Smooth muscle cell (in vitro differentiated cells): ENCODE measurements at regions not wholly inside any gene's neighbourhood (a gene's known extent, or its start where the extent isn't known, plus 50 kb on each side); places are given as distances from the start of the nearest gene placed in this dataset.

Experiments used
- DNase-seq: peaks from one replicate; lab custom pipeline; 2025; ENCODE audit not compliant: unreplicated experiment; lab: John Stamatoyannopoulos, UW
- H2AFZ ChIP-seq: fragments of 200-600 bp; sonication (generic); 2 replicates; pipeline ENCODE4 v1.6.0; 2016; ENCODE audit warnings: antibody characterized with exemption, low read depth, mild to moderate bottlenecking
- H3F3A ChIP-seq: fragments of 200-600 bp; sonication (generic); 2 replicates; pipeline ENCODE4 v1.6.0; 2017; ENCODE audit warnings: antibody characterized with exemption, low read depth
- H3K27ac ChIP-seq: fragments of 200-600 bp; sonication (generic); 2 replicates; pipeline ENCODE4 v1.5.1; 2016; ENCODE audit warnings: low read depth, mild to moderate bottlenecking
- H3K27me3 ChIP-seq: fragments of 200-600 bp; sonication (generic); 2 replicates; pipeline ENCODE4 v1.6.1; 2016; ENCODE audit warnings: low read depth, mild to moderate bottlenecking
- H3K36me3 ChIP-seq: fragments of 200-600 bp; sonication (generic); 2 replicates; pipeline ENCODE4 v1.5.1; 2016; ENCODE audit warnings: low read depth
- H3K4me1 ChIP-seq: fragments of 200-600 bp; sonication (generic); 2 replicates; pipeline ENCODE4 v1.5.1; 2016; ENCODE audit warnings: low read depth
- H3K4me2 ChIP-seq: fragments of 200-600 bp; sonication (generic); 2 replicates; pipeline ENCODE4 v1.6.0; 2016; ENCODE audit warnings: mild to moderate bottlenecking
- H3K4me3 ChIP-seq: fragments of 200-600 bp; sonication (generic); 2 replicates; pipeline ENCODE4 v1.5.1; 2016; ENCODE audit warnings: mild to moderate bottlenecking
- H3K79me2 ChIP-seq: fragments of 200-600 bp; sonication (generic); 2 replicates; pipeline ENCODE4 v1.6.0; 2016; ENCODE audit warnings: low read depth, mild to moderate bottlenecking
- H3K9ac ChIP-seq: fragments of 200-600 bp; sonication (generic); 2 replicates; pipeline ENCODE4 v1.6.0; 2016; ENCODE audit warnings: low read depth
- H3K9me3 ChIP-seq: fragments of 200-600 bp; sonication (generic); replicated peaks from 2 replicates; pipeline ENCODE4 v1.5.1; 2016; ENCODE audit warnings: low read depth
- H4K20me1 ChIP-seq: fragments of 200-600 bp; sonication (generic); 2 replicates; pipeline ENCODE4 v1.6.0; 2016; ENCODE audit warnings: low read depth
- WGBS: methylation state at CpG from one replicate; pipeline ENCODE4 v1.1.7; 2016; ENCODE audit warnings: low lambda C conversion rate; 5-methylcytosine and 5-hydroxymethylcytosine counted together
- TF ChIP-seq, protein P1 (sequence below): fragments of 200-600 bp; sonication (generic); IDR thresholded peaks from 2 replicates; pipeline ENCODE4 v1.5.1; 2017; ENCODE audit warnings: borderline replicate concordance, mild to moderate bottlenecking, antibody characterized with exemption; ENCODE audit not compliant: insufficient read depth, poor library complexity, severe bottlenecking

DNA sequence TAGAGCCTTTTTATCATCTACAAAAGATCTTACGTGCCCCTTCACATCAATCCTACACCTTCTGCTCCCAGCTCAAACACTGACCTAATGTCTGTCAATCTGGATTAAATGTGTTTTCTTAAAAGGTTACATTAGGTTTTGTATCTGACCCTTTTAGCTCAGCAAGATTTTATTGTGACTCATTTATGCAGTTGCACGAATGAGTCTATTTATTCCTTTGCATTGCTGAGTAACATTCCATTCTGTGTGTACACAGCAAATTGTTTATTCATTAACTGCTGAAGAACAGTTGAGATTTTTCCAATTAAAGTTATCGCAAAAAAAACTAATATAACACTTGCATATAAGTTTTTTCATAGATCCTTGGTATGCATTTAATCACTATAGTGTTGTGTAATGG lies 253.9 kb upstream of the GPC6 start:
- no peaks in the 10 kb centered on the region for H3K27me3 ChIP-seq
- DNase-seq, result no peak
- H3K27ac ChIP-seq, result no peak overlapping the region
- no peaks in the 10 kb centered on the region for H4K20me1 ChIP-seq
- H3K4me2 ChIP-seq, result no peak overlapping the region
- no peaks in the 10 kb centered on the region for H3K36me3 ChIP-seq
- no peaks in the 10 kb centered on the region for H3K79me2 ChIP-seq
- no peaks in the 10 kb centered on the region for H3K4me1 ChIP-seq
- H3F3A ChIP-seq, result no peaks in the 10 kb centered on the region
- H2AFZ ChIP-seq, result no peak overlapping the region
- no peak overlapping the region for H3K9ac ChIP-seq
- H3K4me3 ChIP-seq, result no peak overlapping the region
- TF ChIP-seq, protein P1, sequence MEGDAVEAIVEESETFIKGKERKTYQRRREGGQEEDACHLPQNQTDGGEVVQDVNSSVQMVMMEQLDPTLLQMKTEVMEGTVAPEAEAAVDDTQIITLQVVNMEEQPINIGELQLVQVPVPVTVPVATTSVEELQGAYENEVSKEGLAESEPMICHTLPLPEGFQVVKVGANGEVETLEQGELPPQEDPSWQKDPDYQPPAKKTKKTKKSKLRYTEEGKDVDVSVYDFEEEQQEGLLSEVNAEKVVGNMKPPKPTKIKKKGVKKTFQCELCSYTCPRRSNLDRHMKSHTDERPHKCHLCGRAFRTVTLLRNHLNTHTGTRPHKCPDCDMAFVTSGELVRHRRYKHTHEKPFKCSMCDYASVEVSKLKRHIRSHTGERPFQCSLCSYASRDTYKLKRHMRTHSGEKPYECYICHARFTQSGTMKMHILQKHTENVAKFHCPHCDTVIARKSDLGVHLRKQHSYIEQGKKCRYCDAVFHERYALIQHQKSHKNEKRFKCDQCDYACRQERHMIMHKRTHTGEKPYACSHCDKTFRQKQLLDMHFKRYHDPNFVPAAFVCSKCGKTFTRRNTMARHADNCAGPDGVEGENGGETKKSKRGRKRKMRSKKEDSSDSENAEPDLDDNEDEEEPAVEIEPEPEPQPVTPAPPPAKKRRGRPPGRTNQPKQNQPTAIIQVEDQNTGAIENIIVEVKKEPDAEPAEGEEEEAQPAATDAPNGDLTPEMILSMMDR, result no peak
- no peaks in the 10 kb centered on the region for H3K9me3 ChIP-seq
- WGBS, result 95% methylated on average over 3 of the region's 3 CpGs

DNA sequence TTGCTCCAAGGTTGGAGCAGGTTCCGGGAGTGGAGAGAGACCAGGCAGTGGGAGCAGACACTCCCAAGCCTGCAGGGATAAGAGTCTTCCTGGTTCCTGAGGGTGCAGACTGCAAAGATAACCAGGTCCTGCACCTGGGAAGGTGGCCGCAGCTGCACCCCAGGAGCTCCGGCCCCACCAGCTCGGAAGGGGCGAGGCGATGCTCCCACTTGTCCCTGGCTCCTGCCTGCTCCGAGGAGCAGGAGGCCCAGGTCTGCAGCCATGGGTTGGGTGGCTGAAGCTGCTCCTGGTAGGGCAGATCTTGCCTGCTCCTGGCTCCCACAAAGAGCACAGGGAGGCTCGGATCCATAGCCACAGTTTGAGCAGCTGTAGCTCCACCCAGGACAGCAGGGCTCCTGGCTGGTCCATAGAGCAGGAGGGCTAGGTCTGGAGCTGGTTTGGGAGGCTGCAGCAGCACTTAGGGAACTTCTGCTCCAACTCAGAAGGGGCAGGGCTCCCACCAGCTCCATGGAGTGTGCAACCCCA lies 251.6 kb upstream of the GPC6 start:
- H3K27ac ChIP-seq, result no peak overlapping the region
- no peak overlapping the region for H3K4me2 ChIP-seq
- no peaks in the 10 kb centered on the region for H3K27me3 ChIP-seq
- DNase-seq, result no peak
- no peaks in the 10 kb centered on the region for H4K20me1 ChIP-seq
- no peak overlapping the region for H3K4me3 ChIP-seq
- no peaks in the 10 kb centered on the region for H3F3A ChIP-seq
- H3K9ac ChIP-seq, result no peak overlapping the region
- no peaks in the 10 kb centered on the region for H3K4me1 ChIP-seq
- H3K36me3 ChIP-seq, result no peaks in the 10 kb centered on the region
- 95% methylated on average over 8 of the region's 8 CpGs for WGBS
- no peak overlapping the region for H2AFZ ChIP-seq
- no peaks in the 10 kb centered on the region for H3K79me2 ChIP-seq
- H3K9me3 ChIP-seq, result no peaks in the 10 kb centered on the region
- TF ChIP-seq, protein P1, result no peak

DNA sequence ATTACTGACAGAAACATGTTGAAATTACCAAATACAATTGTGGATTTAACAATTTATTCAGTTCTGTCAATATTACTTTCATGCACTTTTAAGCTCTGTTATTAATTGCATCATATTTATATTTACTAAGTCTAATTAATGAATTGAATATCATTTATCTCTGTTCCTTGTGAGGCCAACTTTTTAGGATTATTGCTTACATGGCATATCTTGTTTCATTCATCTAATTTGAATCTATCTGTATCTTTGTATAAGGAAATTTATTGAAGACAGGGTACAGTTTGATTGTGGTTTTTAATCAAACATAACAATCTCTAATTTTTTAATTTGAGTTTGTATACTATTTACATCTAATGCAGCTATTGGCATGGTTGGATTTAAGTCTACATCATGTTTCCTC lies 249.9 kb upstream of the GPC6 start:
- DNase-seq, result no peak
- no peaks in the 10 kb centered on the region for H3K79me2 ChIP-seq
- no peaks in the 10 kb centered on the region for H4K20me1 ChIP-seq
- H3K4me1 ChIP-seq, result no peaks in the 10 kb centered on the region
- H3F3A ChIP-seq, result no peaks in the 10 kb centered on the region
- TF ChIP-seq, protein P1, result no peak
- H2AFZ ChIP-seq, result no peak overlapping the region
- H3K4me2 ChIP-seq, result no peak overlapping the region
- no peaks in the 10 kb centered on the region for H3K9me3 ChIP-seq
- H3K27ac ChIP-seq, result no peak overlapping the region
- no peaks in the 10 kb centered on the region for H3K36me3 ChIP-seq
- H3K4me3 ChIP-seq, result no peak overlapping the region
- no peaks in the 10 kb centered on the region for H3K27me3 ChIP-seq
- no peak overlapping the region for H3K9ac ChIP-seq

- 85% methylated on average over 2 of the region's 2 CpGs for WGBS
- no peak overlapping the region for H3K4me2 ChIP-seq
- TF ChIP-seq, protein P1, result no peak
- H3K4me1 ChIP-seq, result no peaks in the 10 kb centered on the region
- H3K27me3 ChIP-seq, result no peaks in the 10 kb centered on the region
- no peaks in the 10 kb centered on the region for H3K9me3 ChIP-seq
- H3K27ac ChIP-seq, result no peak overlapping the region
- H3K79me2 ChIP-seq, result no peaks in the 10 kb centered on the region
- H2AFZ ChIP-seq, result no peak overlapping the region
- no peak for DNase-seq
- H3K4me3 ChIP-seq, result no peak overlapping the region
- no peaks in the 10 kb centered on the region for H3F3A ChIP-seq
- H4K20me1 ChIP-seq, result no peaks in the 10 kb centered on the region
- no peak overlapping the region for H3K9ac ChIP-seq
- no peaks in the 10 kb centered on the region for H3K36me3 ChIP-seq
These were observed 242.5 kb upstream of the GPC6 start for GRCh38 chr13:92984151-92984550.
